ENCODE measurements at regions not wholly inside any gene's neighbourhood (a gene's known extent, or its start where the extent isn't known, plus 50 kb on each side); places are given as distances from the start of the nearest gene placed in this dataset.

DNA sequence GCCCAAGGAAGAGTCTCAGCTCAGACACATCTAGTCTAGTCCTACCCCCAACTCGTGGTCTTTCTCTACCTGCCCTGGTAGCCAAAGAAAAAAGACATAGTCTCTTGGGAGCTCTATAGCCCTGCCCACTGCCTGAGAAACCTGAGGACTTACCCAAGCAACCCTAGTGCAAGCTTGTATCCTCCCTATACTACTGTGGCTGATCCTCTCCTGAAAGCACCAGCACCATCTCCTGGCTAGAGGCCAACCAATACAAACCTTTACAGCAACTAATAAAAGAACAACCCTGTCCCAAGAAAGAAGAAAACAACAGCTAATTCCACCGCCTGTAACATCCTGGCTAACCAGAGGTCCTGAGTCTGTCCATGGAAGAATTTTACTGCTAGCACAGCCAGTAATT is 532.4 kb downstream of the SLITRK6 start:
- no peak for TF ChIP-seq CTCF (IDR thresholded peaks at IDR 0.05; ENCODE audit: control extremely low read depth, extremely low read depth, low read depth, missing control alignments)
- CTCF ChIA-PET, result no interaction called here
- DNase-seq (ENCODE audit: extremely low spot score), result no peak
- POLR2A ChIA-PET, result no interaction called here

GRCh38 chr13:85266331-85266730 is 532.9 kb downstream of the SLITRK6 start:
- CTCF ChIA-PET, result no interaction called here
- no peak for DNase-seq (ENCODE audit: extremely low spot score)
- POLR2A ChIA-PET, result no interaction called here
- no peak for TF ChIP-seq CTCF (IDR thresholded peaks at IDR 0.05; ENCODE audit: control extremely low read depth, extremely low read depth, low read depth, missing control alignments)

DNA sequence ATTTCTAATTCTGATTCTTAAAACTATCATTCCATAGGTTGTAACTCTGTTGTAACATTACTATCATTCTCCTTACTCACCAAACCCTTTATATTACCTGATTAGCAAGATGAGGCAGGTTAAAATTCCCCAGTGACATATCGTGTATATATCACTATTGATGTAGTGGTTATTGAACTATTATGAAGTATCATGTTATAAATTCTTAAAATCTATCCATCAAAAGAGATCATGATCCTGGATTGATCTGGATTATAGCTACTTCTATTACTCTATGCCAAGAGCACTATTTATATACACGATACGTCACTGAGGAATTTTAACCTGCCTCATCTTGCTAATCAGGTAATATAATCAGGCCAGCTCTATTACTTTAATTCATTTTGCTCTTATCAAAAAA is 533.9 kb downstream of the SLITRK6 start:
- no peak for DNase-seq (ENCODE audit: extremely low spot score)
- POLR2A ChIA-PET, result no interaction called here
- CTCF ChIA-PET, result interaction anchor here (1.0 kb wide), 1 partner anchor 13 kb away, joined by 3 read pairs; no protein-coding TSS in a partner anchor

GRCh38 chr13:85262499-85262898 is 536.7 kb downstream of the SLITRK6 start:
- no peak for TF ChIP-seq CTCF (IDR thresholded peaks at IDR 0.05; ENCODE audit: control extremely low read depth, extremely low read depth, low read depth, missing control alignments)
- ChIA-PET POLR2A (no interaction called here), CTCF (no interaction called here)
- no peak for DNase-seq (ENCODE audit: extremely low spot score)

More for the DNA sequence above, 533.9 kb downstream of the SLITRK6 start:
- no peak for TF ChIP-seq CTCF (IDR thresholded peaks at IDR 0.05; ENCODE audit: control extremely low read depth, extremely low read depth, low read depth, missing control alignments)

GRCh38 chr13:85261757-85262346 is 537.4 kb downstream of the SLITRK6 start:
- DNase-seq (ENCODE audit: extremely low spot score), result no peak
- CTCF ChIA-PET, result no interaction called here
- no peak for TF ChIP-seq CTCF (IDR thresholded peaks at IDR 0.05; ENCODE audit: control extremely low read depth, extremely low read depth, low read depth, missing control alignments)
- POLR2A ChIA-PET, result no interaction called here

DNA sequence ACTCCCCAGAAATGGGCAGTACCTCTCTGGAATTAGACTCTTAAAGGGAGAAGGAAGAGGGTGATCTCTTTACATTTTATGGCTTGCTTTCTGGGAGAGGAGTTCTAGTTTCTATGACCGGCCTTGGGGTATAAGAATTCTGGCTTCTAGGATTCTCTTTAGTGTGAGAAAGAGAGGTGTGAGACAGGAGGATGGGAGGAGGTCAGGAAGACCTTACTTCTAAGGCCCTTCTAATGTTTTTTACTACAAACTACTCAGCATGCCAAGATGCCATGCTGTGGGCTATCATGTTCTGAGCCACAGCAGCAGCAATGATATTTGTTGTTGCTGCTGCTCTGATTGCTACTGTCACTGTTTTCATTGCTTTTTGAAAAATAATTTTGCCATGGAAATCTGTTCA is 538.3 kb downstream of the SLITRK6 start:
- ChIA-PET CTCF (no interaction called here), POLR2A (no interaction called here)

More for the DNA sequence above, 538.3 kb downstream of the SLITRK6 start:
- TF ChIP-seq CTCF (IDR thresholded peaks at IDR 0.05; ENCODE audit: control extremely low read depth, extremely low read depth, low read depth, missing control alignments), result no peak
- no peak for DNase-seq (ENCODE audit: extremely low spot score)

Data from GM10248 (cell line).